ENCODE measurements at regions not wholly inside any gene's neighbourhood (a gene's known extent, or its start where the extent isn't known, plus 50 kb on each side); places are given as distances from the start of the nearest gene placed in this dataset.

DNA sequence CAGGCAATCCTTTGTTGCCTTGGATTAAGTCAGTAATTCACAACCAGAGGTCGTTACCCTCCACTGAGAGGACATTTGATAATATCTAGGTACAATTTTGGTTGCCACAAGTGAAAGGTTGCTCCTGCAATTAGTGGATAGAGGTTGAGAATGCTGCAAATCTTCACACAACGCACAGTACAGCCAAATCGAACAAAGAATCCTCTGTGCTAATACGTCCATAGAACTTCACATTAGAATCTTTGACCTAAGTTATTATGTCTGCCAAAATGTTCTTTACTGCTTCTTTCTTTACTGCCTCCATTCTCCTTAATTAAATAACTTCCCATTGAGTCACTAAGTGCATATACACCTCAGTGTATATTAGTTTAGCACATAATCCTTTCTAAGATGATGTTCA lies 879.5 kb downstream of the TRIB2 start:
- TF ChIP-seq, protein P1, sequence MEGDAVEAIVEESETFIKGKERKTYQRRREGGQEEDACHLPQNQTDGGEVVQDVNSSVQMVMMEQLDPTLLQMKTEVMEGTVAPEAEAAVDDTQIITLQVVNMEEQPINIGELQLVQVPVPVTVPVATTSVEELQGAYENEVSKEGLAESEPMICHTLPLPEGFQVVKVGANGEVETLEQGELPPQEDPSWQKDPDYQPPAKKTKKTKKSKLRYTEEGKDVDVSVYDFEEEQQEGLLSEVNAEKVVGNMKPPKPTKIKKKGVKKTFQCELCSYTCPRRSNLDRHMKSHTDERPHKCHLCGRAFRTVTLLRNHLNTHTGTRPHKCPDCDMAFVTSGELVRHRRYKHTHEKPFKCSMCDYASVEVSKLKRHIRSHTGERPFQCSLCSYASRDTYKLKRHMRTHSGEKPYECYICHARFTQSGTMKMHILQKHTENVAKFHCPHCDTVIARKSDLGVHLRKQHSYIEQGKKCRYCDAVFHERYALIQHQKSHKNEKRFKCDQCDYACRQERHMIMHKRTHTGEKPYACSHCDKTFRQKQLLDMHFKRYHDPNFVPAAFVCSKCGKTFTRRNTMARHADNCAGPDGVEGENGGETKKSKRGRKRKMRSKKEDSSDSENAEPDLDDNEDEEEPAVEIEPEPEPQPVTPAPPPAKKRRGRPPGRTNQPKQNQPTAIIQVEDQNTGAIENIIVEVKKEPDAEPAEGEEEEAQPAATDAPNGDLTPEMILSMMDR (IDR thresholded peaks at IDR 0.05 in 2 of 3, conservative IDR thresholded peaks at IDR 0.05 in 1 of 3; ENCODE audit: insufficient read depth in 2 of 3, low read depth in 1 of 3, low read length in 3 of 3): no peak
- TF ChIP-seq SP2 (IDR thresholded peaks at IDR 0.05; ENCODE audit: extremely low read depth, low read depth, low read length, poor library complexity, severe bottlenecking) (no peak), TCF7L2 (IDR thresholded peaks at IDR 0.05; ENCODE audit: low read depth, low read length) (no peak), YY1 (IDR thresholded peaks at IDR 0.05; ENCODE audit: borderline replicate concordance in 1 of 3, control insufficient read depth in 1 of 3, extremely low read depth in 1 of 3, insufficient read depth in 3 of 3, insufficient read length in 1 of 3, insufficient replicate concordance in 2 of 3, low read depth in 1 of 3, low read length in 2 of 3) (no peak), ZNF121 (CRISPR knock-in tag; conservative IDR thresholded peaks at IDR 0.05) (no peak), SREBF1 (IDR thresholded peaks at IDR 0.05; ENCODE audit: borderline replicate concordance, low read depth, low read length) (no peak), NR2C2 (CRISPR knock-in tag; IDR thresholded peaks at IDR 0.05) (no peak), NR2C2 (tag; IDR thresholded peaks at IDR 0.05) (no peak), ZBED1 (IDR thresholded peaks at IDR 0.05) (no peak), BCL6 (CRISPR knock-in tag; IDR thresholded peaks at IDR 0.05) (no peak), POLR2A (conservative IDR thresholded peaks at IDR 0.05) (no peak), POLR2AphosphoS5 (IDR thresholded peaks at IDR 0.05; ENCODE audit: control insufficient read depth, insufficient read depth, low read depth, low read length) (no peak)
- TF ChIP-seq, protein P2, sequence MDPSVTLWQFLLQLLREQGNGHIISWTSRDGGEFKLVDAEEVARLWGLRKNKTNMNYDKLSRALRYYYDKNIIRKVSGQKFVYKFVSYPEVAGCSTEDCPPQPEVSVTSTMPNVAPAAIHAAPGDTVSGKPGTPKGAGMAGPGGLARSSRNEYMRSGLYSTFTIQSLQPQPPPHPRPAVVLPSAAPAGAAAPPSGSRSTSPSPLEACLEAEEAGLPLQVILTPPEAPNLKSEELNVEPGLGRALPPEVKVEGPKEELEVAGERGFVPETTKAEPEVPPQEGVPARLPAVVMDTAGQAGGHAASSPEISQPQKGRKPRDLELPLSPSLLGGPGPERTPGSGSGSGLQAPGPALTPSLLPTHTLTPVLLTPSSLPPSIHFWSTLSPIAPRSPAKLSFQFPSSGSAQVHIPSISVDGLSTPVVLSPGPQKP (CRISPR knock-in tag; IDR thresholded peaks at IDR 0.05): no peak
- TF ChIP-seq, protein P3, sequence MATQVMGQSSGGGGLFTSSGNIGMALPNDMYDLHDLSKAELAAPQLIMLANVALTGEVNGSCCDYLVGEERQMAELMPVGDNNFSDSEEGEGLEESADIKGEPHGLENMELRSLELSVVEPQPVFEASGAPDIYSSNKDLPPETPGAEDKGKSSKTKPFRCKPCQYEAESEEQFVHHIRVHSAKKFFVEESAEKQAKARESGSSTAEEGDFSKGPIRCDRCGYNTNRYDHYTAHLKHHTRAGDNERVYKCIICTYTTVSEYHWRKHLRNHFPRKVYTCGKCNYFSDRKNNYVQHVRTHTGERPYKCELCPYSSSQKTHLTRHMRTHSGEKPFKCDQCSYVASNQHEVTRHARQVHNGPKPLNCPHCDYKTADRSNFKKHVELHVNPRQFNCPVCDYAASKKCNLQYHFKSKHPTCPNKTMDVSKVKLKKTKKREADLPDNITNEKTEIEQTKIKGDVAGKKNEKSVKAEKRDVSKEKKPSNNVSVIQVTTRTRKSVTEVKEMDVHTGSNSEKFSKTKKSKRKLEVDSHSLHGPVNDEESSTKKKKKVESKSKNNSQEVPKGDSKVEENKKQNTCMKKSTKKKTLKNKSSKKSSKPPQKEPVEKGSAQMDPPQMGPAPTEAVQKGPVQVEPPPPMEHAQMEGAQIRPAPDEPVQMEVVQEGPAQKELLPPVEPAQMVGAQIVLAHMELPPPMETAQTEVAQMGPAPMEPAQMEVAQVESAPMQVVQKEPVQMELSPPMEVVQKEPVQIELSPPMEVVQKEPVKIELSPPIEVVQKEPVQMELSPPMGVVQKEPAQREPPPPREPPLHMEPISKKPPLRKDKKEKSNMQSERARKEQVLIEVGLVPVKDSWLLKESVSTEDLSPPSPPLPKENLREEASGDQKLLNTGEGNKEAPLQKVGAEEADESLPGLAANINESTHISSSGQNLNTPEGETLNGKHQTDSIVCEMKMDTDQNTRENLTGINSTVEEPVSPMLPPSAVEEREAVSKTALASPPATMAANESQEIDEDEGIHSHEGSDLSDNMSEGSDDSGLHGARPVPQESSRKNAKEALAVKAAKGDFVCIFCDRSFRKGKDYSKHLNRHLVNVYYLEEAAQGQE (IDR thresholded peaks at IDR 0.05; ENCODE audit: borderline replicate concordance): no peak
- TF ChIP-seq, protein P3 (CRISPR knock-in tag; IDR thresholded peaks at IDR 0.05; ENCODE audit: low read depth): no peak
